Aorta (tissue), 5 donors: ENCODE measurements at regions not wholly inside any gene's neighbourhood (a gene's known extent, or its start where the extent isn't known, plus 50 kb on each side); places are given as distances from the start of the nearest gene placed in this dataset.

Experiments
- ATAC-seq: fragments of 200-7000 bp; cut with Tn5 transposase; one replicate; pipeline ENCODE4 v1.9.1; 2022; ENCODE audit warnings: moderate library complexity; ENCODE audit not compliant: low FRiP score
- DNase-seq, 2 donors: peaks; one replicate each; pipeline ENCODE4 v3.0.0-alpha.2; 2020
- H3K27ac ChIP-seq, 2 donors: one replicate each; pipeline ENCODE4 v1.5.1; 2013; ENCODE audit warnings: low read length in 2 of 2, mild to moderate bottlenecking in 2 of 2, moderate library complexity in 2 of 2, control low read depth in 1 of 2, inconsistent platforms in 1 of 2, low read depth in 1 of 2
- H3K27me3 ChIP-seq, 2 donors: one replicate each; pipeline ENCODE4 v1.6.1; 2013; ENCODE audit warnings: control low read depth in 1 of 2, low read length in 1 of 2, mild to moderate bottlenecking in 1 of 2, moderate library complexity in 1 of 2; ENCODE audit not compliant: insufficient read depth in 2 of 2, control insufficient read depth in 1 of 2
- H3K36me3 ChIP-seq, 2 donors: one replicate each; pipeline ENCODE4 v1.6.1; 2013; ENCODE audit warnings: control low read depth in 1 of 2, low read length in 1 of 2, mild to moderate bottlenecking in 1 of 2; ENCODE audit not compliant: insufficient read depth in 2 of 2, control insufficient read depth in 1 of 2
- H3K4me1 ChIP-seq, 2 donors: one replicate each; pipeline ENCODE4 v1.6.1; 2013; ENCODE audit warnings: low read length in 2 of 2, control low read depth in 1 of 2, mild to moderate bottlenecking in 1 of 2, moderate library complexity in 1 of 2; ENCODE audit not compliant: insufficient read depth in 2 of 2, control insufficient read depth in 1 of 2
- H3K4me3 ChIP-seq, 2 donors: one replicate each; pipeline ENCODE4 v1.5.1; 2013; ENCODE audit warnings: low read length in 2 of 2, control low read depth in 1 of 2, mild to moderate bottlenecking in 1 of 2
- H3K9me3 ChIP-seq: one replicate; pipeline ENCODE4 v1.6.1; 2013; ENCODE audit warnings: mild to moderate bottlenecking, low read length; ENCODE audit not compliant: control insufficient read depth
- WGBS, 2 donors: extraction: QIAGEN DNeasy Blood & Tissue Kit; methylation state at CpG; one replicate each; pipeline ENCODE4 v1.1.7; 2013; 5-methylcytosine and 5-hydroxymethylcytosine counted together
- intact Hi-C, 2 donors: fragments of 100-400 bp; cut with DNase I; formaldehyde crosslinking; loops; one replicate each; pipeline versions ENCODE4 v1.14.2 to v1.15.0; 2022
- donor health status: healthy with polysubstance abuse.
- donor health status: Bipolar disorder and iron deficiency.
- donor health status: DM: no; HTN: no; CAD: no.
- donor health status: DM: no; HTN: no; CAD: no.
- donor health status: DM: yes; HTN: yes; CAD: no.

DNA sequence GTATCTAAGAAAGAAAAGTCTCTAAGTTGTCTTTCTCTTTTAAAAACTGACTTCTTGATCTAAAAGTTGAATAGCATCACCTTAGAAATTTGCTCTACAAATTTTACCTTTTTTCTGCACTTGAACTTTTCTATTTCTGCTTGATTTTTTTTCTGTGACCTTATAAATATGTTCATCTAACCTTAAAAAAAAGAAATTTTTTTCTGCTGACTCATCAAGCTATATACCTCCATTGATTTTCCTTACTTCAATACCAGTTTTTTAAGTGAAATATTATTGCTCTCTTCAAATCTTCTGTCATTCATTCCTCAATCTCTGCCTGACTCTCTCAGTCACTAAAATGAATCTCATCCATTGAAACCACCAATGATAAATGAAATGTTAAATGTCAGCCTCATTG, 910.1 kb downstream of the GALC start:
- Histone ChIP-seq H3K4me3 (no peak overlapping the region), H3K27ac (no peak overlapping the region), H3K9me3 (no peaks in the 10 kb centered on the region), H3K4me1 (no peaks in the 10 kb centered on the region), H3K36me3 (no peaks in the 10 kb centered on the region), H3K27me3 (no peaks in the 10 kb centered on the region)
- DNase-seq (no peak), ATAC-seq (no peak)
- intact Hi-C loops: no loop called here

DNA sequence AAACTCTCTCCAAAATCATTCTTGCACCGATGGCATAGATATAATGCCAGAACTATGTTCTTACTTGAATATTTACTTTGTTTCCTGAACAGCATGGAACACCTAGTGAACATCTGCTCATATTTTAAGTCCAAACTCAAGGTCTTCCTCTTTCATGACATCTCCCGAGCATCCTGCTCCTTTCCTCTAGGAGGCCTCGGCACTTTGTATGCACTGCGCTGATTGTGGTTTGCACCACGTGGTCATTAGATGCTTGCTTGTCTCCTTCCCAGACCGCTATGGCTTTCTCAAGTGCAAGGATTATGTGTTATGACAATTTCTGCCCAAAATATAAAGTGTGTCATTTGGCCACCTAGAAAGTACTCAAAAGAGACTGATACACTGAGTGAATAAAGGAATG, 912.0 kb downstream of the GALC start:
- intact Hi-C loops: no loop called here
- Histone ChIP-seq H3K4me3 (no peak overlapping the region), H3K27ac (no peak overlapping the region), H3K4me1 (no peaks in the 10 kb centered on the region), H3K36me3 (no peaks in the 10 kb centered on the region), H3K27me3 (no peaks in the 10 kb centered on the region), H3K9me3 (no peaks in the 10 kb centered on the region)
- ATAC-seq (no peak), DNase-seq (no peak)
- WGBS, 2 donors: 81 to 84% methylated on average over 6 of the region's 6 CpGs

DNA sequence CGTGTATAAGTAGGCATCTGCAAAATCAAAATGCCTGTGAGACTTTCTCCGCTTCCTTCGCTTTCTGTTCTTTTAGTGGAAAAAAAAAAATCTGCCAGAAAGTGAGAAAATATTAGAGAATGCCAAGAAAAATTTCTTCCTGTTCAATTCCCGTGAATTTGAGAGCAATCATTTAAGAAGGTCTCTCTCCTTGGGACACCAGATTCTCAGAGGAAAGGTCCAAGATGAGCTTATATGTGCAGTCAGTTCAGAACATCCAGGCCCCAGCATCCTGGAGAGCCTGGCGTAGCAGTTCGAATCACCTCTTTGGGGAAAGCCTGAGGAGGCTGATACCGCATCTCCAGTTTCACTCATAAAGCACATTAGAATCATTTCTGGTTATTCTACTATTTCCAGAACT, 912.8 kb downstream of the GALC start:
- intact Hi-C loops: no loop called here
- 65 to 69% methylated on average over 7 of the region's 7 CpGs for WGBS, 2 donors

DNA sequence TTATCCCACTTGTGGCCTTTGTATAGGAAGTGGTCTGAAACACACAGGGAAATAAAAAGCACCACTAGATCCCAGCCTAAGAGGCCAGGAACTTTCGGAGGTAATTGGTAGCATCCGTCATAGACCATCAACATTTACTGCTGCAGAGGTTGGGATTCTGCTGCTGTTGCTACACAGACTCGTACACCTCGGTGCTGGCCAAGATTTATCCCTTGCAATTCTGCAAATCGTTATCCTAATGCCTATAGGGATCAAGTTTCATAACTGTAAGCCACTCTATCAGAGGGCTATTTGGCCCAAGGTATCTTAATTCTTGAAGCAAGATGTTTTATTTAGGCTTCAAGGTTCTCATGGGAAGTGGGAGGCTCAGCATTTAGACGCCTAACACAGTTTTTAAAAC, 913.6 kb downstream of the GALC start:
- Histone ChIP-seq H3K36me3 (no peaks in the 10 kb centered on the region), H3K27ac (no peak overlapping the region), H3K9me3 (no peaks in the 10 kb centered on the region), H3K4me3 (no peak overlapping the region), H3K27me3 (no peaks in the 10 kb centered on the region), H3K4me1 (no peaks in the 10 kb centered on the region)
- no peak for DNase-seq
- intact Hi-C loops: no loop called here
- 37 to 40% methylated on average over 6 of the region's 6 CpGs for WGBS, 2 donors
- no peak for ATAC-seq

More for the DNA sequence above, 912.8 kb downstream of the GALC start:
- Histone ChIP-seq H3K4me1 (no peaks in the 10 kb centered on the region), H3K9me3 (no peaks in the 10 kb centered on the region), H3K36me3 (no peaks in the 10 kb centered on the region), H3K27ac (no peak overlapping the region), H3K27me3 (no peaks in the 10 kb centered on the region), H3K4me3 (no peak overlapping the region)
- ATAC-seq: no peak
- DNase-seq: no peak

DNA sequence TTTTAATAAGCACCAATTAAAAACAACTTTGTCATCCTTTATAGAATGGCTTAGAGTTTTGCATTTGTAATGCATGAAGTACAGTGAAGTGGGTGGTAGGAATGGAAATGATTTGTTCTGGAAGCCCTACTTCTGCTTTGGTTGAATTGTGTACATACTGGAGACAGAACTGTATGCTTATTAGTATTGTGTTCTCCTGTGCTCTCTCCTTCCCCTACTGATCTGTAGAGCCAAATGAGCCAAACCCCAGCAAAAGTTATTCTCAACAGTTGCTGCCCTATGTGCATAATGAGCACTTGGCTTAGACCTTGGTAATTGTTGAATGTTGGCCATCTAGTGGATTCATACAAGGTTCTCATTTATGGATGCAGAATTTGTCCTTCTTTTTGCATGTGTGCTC, 916.1 kb downstream of the GALC start:
- H3K9me3 ChIP-seq: no peaks in the 10 kb centered on the region
- H3K27me3 ChIP-seq: no peaks in the 10 kb centered on the region
- intact Hi-C loops: no loop called here
- no peaks in the 10 kb centered on the region for H3K36me3 ChIP-seq
- H3K4me1 ChIP-seq: no peaks in the 10 kb centered on the region
- ATAC-seq (no peak), DNase-seq (no peak)
- no peak overlapping the region for H3K4me3 ChIP-seq
- no peak overlapping the region for H3K27ac ChIP-seq

DNA sequence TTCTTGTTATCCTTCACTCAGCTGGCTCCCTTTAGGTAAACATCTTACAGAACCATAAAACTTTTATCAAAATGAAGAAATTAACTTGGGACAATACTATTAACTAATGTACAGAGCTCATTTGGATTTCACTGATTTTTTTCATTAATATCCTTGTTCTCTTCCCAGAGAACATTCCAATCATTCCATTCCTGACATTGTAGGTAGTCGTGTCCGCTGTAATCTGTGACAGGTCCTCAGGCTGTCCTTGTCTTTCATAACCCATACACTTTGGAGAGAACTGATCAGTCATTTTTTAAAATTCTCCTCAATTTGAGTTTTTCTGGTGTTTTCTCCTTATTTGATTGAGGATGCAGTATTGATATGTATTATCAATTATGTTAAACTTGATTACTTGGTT, 916.8 kb downstream of the GALC start:
- DNase-seq (no peak), ATAC-seq (no peak)
- intact Hi-C loops: no loop called here
- Histone ChIP-seq H3K27me3 (no peaks in the 10 kb centered on the region), H3K27ac (no peak overlapping the region), H3K4me3 (no peak overlapping the region), H3K9me3 (no peaks in the 10 kb centered on the region), H3K36me3 (no peaks in the 10 kb centered on the region), H3K4me1 (no peaks in the 10 kb centered on the region)
- 21 to 29% methylated on average over 2 of the region's 2 CpGs for WGBS, 2 donors

DNA sequence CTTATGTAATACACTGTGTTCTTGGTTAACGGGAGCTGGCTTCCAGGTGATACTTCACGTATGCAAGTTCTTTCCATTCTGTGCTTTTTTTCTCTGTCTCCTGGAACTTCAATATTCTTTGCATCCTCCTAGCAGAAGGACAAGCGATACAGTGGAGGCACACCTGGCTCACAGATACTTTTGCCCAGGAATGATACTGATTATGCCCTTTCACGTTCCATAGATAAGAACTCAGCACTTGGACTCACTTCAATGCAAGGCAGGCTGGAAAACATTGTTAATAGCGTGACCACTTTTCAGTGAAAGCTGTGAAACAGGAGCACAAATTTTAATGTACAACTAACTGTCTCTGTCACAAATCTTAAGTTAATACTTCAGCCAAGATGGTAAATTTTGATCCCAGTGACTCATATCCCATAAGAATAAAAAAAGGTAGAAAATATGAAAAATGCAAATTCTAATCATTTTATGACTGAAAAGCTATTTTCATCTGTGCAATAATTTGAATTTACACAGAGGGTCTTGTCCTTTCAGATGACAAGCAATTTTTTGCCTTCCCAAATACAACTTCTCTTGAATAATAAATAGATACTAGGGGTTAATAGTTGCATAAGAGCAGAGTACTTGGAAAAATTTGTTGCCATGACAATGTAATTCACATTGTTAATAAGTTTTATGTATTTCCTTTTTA, 919.0 kb downstream of the GALC start:
- WGBS, 2 donors: 67% methylated on average over 5 of the region's 5 CpGs
- Histone ChIP-seq H3K9me3 (no peaks in the 10 kb centered on the region), H3K4me1 (no peaks in the 10 kb centered on the region), H3K4me3 (no peak overlapping the region), H3K27me3 (no peaks in the 10 kb centered on the region), H3K27ac (no peak overlapping the region), H3K36me3 (no peaks in the 10 kb centered on the region)
- intact Hi-C loops: no loop called here
- DNase-seq (no peak), ATAC-seq (no peak)

DNA sequence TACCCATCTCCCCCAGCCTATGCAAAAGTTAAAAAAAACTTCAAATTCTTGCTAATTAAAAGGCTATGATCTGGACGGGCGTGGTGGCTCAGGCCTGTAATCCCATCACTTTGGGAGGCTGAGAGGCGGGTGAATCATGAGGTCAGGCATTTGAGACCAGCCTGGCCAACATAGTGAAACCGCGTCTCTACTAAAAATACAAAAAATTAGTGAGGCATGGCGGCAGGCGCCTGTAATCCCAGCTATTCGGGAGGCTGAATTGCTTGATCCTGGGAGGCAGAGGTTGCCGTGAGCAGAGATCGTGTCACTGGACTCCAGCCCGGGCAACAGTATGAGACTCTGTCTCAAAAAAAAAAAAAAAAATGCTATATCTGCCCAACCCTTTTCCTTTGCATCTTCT, 925.4 kb downstream of the GALC start:
- no peaks in the 10 kb centered on the region for H3K27me3 ChIP-seq
- no peaks in the 10 kb centered on the region for H3K9me3 ChIP-seq
- no peaks in the 10 kb centered on the region for H3K36me3 ChIP-seq
- WGBS, 2 donors: 93% methylated on average over 11 of the region's 11 CpGs
- no peak overlapping the region for H3K27ac ChIP-seq
- DNase-seq: no peak
- ATAC-seq: no peak
- H3K4me3 ChIP-seq: no peak overlapping the region
- H3K4me1 ChIP-seq: no peaks in the 10 kb centered on the region
- intact Hi-C loops: no loop called here

DNA sequence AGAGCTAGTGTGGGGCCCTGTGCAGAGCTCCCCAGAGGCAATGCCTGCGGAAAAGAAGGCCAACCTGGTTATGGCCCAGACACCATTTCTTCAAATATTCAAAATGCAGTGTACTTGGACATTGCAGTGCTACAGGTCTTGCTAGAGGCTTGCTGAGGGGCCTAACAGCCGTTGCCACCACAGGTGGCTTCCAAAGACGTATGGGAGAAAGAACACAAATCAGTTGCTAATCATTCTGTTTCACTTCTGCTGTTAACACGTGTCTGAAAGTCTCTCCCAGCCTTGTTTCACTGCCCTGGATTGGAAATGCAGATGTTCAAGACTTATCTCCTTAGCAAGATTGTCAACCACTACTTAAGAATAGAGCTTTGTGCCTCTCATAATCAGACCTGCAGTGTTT, 925.9 kb downstream of the GALC start:
- H3K4me3 ChIP-seq: no peak overlapping the region
- no peak overlapping the region for H3K27ac ChIP-seq
- H3K27me3 ChIP-seq: no peaks in the 10 kb centered on the region
- no peak for DNase-seq
- H3K36me3 ChIP-seq: no peaks in the 10 kb centered on the region
- no peaks in the 10 kb centered on the region for H3K9me3 ChIP-seq
- intact Hi-C loops: no loop called here
- 60 to 65% methylated on average over 4 of the region's 4 CpGs for WGBS, 2 donors
- no peak for ATAC-seq
- no peaks in the 10 kb centered on the region for H3K4me1 ChIP-seq
